Psoas muscle (tissue), 7 donors: ENCODE measurements at regions not wholly inside any gene's neighbourhood (a gene's known extent, or its start where the extent isn't known, plus 50 kb on each side); places are given as distances from the start of the nearest gene placed in this dataset.
"Not testable (repeated sequence)": the region's sequence is repeated elsewhere in the genome, so short reads cannot be mapped to it uniquely, and the experiment has no call there.

Experiments
- ATAC-seq, 4 donors: fragments of 200-7000 bp; cut with Tn5 transposase; one replicate each; pipeline ENCODE4 v1.9.1; 2020; ENCODE audit warnings: moderate library complexity in 3 of 4, mild to moderate bottlenecking in 2 of 4
- DNase-seq, 2 donors: peaks; one replicate each; pipeline ENCODE4 v3.0.0-alpha.2; 2020
- H3K27ac ChIP-seq: fragments of 200-600 bp; one replicate; pipeline ENCODE4 v1.8.0; 2022
- H3K27me3 ChIP-seq, 3 donors: fragments of 200-600 bp in 1 of 3; one replicate each; pipeline versions ENCODE4 v1.6.1 to v1.8.0; 2013 to 2022; ENCODE audit warnings: low read length in 2 of 3, mild to moderate bottlenecking in 2 of 3, moderate library complexity in 1 of 3; ENCODE audit not compliant: insufficient read depth in 3 of 3
- H3K36me3 ChIP-seq, 2 donors: fragments of 200-600 bp in 1 of 2; one replicate each; pipeline versions ENCODE4 v1.6.1 to v1.8.0; 2013 to 2022; ENCODE audit warnings: low read depth in 1 of 2, mild to moderate bottlenecking in 1 of 2, moderate library complexity in 1 of 2; ENCODE audit not compliant: insufficient read depth in 1 of 2
- H3K4me1 ChIP-seq: fragments of 200-600 bp; one replicate; pipeline ENCODE4 v1.8.0; 2022
- H3K4me3 ChIP-seq: fragments of 200-600 bp; one replicate; pipeline ENCODE4 v1.8.0; 2022; ENCODE audit warnings: mild to moderate bottlenecking
- H3K9me3 ChIP-seq: fragments of 200-600 bp; one replicate; pipeline ENCODE4 v1.8.0; 2022
- WGBS, 3 donors: extraction: QIAGEN DNeasy Blood & Tissue Kit; methylation state at CpG; one replicate each; pipeline versions ENCODE4 v1.1.6 to v1.1.7; 2013; 5-methylcytosine and 5-hydroxymethylcytosine counted together
- intact Hi-C, 2 donors: fragments of 100-400 bp; cut with DNase I; formaldehyde crosslinking; loops; one replicate each; pipeline versions ENCODE4 v1.11.0 to v1.14.2; 2022
- TF ChIP-seq, protein P1 (sequence below): fragments of 200-600 bp; IDR thresholded peaks from one replicate; pipeline ENCODE4 v1.8.0; 2022; ENCODE audit warnings: antibody characterized with exemption
- donor health status: healthy with polysubstance abuse.
- donor health status: DM: no; HTN: no; CAD: no; lungs with moderate emphysema.
- donor health status: Bipolar disorder and iron deficiency.
- donor health status: healthy.
- donor health status: DM: yes; HTN: yes; CAD: no.
- donor health status: DM: no; HTN: no; CAD: no.
- donor health status: DM: yes; HTN: yes; CAD: no.

GRCh38 chr14:26282578-26282977 lies 315.3 kb downstream of the NOVA1 start:
- Histone ChIP-seq H3K9me3 (no peaks in the 10 kb centered on the region), H3K36me3 (no peaks in the 10 kb centered on the region), H3K27ac (no peak overlapping the region), H3K4me1 (no peaks in the 10 kb centered on the region), H3K27me3 (no peaks in the 10 kb centered on the region), H3K4me3 (no peak overlapping the region)
- TF ChIP-seq, protein P1, sequence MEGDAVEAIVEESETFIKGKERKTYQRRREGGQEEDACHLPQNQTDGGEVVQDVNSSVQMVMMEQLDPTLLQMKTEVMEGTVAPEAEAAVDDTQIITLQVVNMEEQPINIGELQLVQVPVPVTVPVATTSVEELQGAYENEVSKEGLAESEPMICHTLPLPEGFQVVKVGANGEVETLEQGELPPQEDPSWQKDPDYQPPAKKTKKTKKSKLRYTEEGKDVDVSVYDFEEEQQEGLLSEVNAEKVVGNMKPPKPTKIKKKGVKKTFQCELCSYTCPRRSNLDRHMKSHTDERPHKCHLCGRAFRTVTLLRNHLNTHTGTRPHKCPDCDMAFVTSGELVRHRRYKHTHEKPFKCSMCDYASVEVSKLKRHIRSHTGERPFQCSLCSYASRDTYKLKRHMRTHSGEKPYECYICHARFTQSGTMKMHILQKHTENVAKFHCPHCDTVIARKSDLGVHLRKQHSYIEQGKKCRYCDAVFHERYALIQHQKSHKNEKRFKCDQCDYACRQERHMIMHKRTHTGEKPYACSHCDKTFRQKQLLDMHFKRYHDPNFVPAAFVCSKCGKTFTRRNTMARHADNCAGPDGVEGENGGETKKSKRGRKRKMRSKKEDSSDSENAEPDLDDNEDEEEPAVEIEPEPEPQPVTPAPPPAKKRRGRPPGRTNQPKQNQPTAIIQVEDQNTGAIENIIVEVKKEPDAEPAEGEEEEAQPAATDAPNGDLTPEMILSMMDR: no peak
- DNase-seq (no peak), ATAC-seq (no peak)
- intact Hi-C loops: no loop called here
- WGBS, 3 donors: 40 to 70% (median 52%) methylated on average over 2 of the region's 2 CpGs

DNA sequence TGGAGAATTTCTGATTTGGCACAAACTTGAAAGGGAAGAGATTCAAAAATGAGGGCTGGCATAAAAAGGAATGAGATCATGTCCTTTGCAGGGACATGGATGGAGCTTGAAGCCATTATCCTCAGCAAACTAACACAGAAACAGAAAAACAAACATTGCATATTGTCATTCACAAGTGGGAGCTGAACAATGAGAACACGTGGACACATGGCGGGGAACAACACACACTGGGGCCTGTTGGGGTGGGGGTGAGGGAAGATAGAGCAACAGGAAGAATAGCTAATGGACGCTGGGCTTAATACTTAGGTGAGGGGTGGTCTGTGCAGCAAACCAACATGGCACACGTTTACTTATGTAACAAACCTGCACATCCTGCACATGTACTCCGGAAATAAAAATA lies 315.8 kb downstream of the NOVA1 start:
- DNase-seq, H3K4me3 ChIP-seq, H3K36me3 ChIP-seq, H3K27me3 ChIP-seq, H3K9me3 ChIP-seq, ATAC-seq, H3K27ac ChIP-seq, H3K4me1 ChIP-seq, intact Hi-C loops: not testable (repeated sequence)
- WGBS, 3 donors: 33 to 64% (median 51%) methylated on average over 5 of the region's 5 CpGs

GRCh38 chr14:26281280-26281998 lies 316.4 kb downstream of the NOVA1 start:
- no peaks in the 10 kb centered on the region for H3K9me3 ChIP-seq
- 62 to 64% (median 64%) methylated on average over 5 of the region's 5 CpGs for WGBS, 3 donors
- H3K27ac ChIP-seq: no peak overlapping the region
- ATAC-seq (no peak), DNase-seq (no peak)
- no peaks in the 10 kb centered on the region for H3K36me3 ChIP-seq
- H3K4me1 ChIP-seq: no peaks in the 10 kb centered on the region
- TF ChIP-seq, protein P1: no peak
- H3K27me3 ChIP-seq: no peaks in the 10 kb centered on the region
- intact Hi-C loops: no loop called here
- no peak overlapping the region for H3K4me3 ChIP-seq

DNA sequence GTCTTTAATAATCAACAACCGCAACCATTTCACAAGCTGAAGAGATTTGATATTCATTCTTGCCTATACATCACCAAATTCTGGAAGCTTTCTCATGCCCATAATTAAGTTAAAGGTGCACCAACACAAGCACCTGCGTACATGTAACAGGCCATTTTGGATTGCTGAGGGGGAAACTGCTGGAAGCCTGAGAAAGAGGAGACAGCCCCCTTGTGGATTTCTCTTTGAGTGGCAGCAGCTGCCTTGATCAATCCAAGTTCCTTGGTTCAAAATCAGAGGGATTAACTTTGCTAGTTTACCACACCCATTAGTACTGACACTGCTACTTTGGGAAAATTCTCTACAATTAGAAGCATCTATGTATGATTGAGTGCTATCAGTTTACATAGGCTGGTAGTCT lies 321.1 kb downstream of the NOVA1 start:
- no peaks in the 10 kb centered on the region for H3K36me3 ChIP-seq
- H3K27ac ChIP-seq: no peak overlapping the region
- intact Hi-C loops: no loop called here
- H3K9me3 ChIP-seq: no peaks in the 10 kb centered on the region
- no peak overlapping the region for H3K4me3 ChIP-seq
- ATAC-seq (no peak), DNase-seq (no peak)
- TF ChIP-seq, protein P1: no peak
- no peaks in the 10 kb centered on the region for H3K4me1 ChIP-seq
- 61 to 78% (median 62%) methylated on average over 2 of the region's 2 CpGs for WGBS, 3 donors
- H3K27me3 ChIP-seq: no peaks in the 10 kb centered on the region

- H3K27me3 ChIP-seq: no peaks in the 10 kb centered on the region
- no peaks in the 10 kb centered on the region for H3K36me3 ChIP-seq
- H3K9me3 ChIP-seq: no peaks in the 10 kb centered on the region
- ATAC-seq (no peak), DNase-seq (no peak)
- intact Hi-C loops: no loop called here
- TF ChIP-seq, protein P1: no peak
- H3K4me1 ChIP-seq: no peaks in the 10 kb centered on the region
- 62 to 85% (median 71%) methylated on average over 1 of the region's 1 CpG for WGBS, 3 donors
- H3K27ac ChIP-seq: no peak overlapping the region
- no peak overlapping the region for H3K4me3 ChIP-seq
Measured at GRCh38 chr14:26265170-26265685, 332.6 kb downstream of the NOVA1 start.
